Dermis microvascular lymphatic vessel endothelial cell (primary cell): ENCODE measurements at regions not wholly inside any gene's neighbourhood (a gene's known extent, or its start where the extent isn't known, plus 50 kb on each side); places are given as distances from the start of the nearest gene placed in this dataset.
"Not testable (repeated sequence)": the region's sequence is repeated elsewhere in the genome, so short reads cannot be mapped to it uniquely, and the experiment has no call there.

ENCODE experiments used
- DNase-seq, 2 donors: peaks; one replicate each; pipeline versions ENCODE4 v3.0.0 to v3.0.0-alpha.2; 2010; ENCODE audit warnings: low read depth in 2 of 2

DNA sequence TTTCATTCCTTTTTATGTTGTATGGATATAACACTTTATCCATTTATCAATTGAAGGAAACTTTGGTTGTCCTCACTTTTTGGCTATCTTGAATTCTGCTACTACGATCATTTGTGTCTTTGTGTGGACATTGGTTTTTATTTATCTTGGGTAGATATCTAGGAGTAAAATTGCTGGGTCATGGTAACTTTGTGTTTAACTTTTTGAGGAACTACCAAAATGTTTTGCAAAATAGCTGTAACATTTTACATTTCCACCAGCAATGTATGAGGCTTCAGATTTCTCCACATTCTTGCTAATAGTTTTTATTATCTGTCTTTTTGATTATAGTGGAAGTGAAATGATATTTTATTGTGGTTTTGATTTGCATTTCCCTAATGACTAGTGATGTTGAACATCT is 55.6 kb downstream of the TLNRD1 start:
- DNase-seq, result no peak

GRCh38 chr15:81060470-81060869 is 59.7 kb downstream of the TLNRD1 start:
- no peak for DNase-seq

DNA sequence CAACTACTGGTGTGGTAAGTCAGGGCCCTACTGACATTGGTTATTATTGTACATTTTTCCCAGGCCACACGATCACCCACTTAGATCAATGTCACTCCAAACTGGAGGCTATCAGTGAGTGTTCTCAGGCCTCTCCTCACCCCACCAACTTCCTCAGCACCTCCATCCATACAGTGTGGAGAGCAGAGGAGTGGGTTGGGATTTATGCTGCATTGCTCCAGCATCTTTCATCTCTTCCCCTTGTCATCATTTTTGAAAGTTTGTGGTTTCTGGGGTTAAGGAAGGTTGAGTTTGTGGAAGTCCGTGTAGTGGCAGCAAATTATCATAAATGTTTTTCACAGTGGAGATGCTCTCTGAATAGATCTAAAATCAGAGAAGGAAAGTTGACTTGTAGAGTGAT is 60.2 kb downstream of the TLNRD1 start:
- no peak for DNase-seq

GRCh38 chr15:81061490-81062253 is 60.9 kb downstream of the TLNRD1 start:
- DNase-seq, result no peak

DNA sequence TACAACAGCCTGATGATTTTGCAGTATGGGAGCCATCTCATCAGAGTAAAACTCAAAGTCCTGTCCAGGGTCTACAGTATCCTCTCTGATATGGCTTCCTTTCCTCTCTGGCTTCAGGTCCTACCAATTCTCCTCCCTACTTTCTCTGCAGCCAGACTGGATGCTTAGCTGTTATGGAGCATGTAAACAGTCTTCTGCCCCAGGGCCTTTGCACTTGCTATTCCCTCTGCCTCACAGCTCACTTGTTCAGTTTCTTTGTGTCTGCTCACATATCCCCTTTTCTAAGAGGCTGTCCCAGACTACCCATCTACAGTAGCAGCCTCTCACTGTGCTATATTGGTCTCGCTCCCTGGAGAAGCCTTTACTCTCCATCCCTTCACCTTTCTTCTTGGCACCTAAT is 62.2 kb downstream of the TLNRD1 start:
- DNase-seq, result no peak

DNA sequence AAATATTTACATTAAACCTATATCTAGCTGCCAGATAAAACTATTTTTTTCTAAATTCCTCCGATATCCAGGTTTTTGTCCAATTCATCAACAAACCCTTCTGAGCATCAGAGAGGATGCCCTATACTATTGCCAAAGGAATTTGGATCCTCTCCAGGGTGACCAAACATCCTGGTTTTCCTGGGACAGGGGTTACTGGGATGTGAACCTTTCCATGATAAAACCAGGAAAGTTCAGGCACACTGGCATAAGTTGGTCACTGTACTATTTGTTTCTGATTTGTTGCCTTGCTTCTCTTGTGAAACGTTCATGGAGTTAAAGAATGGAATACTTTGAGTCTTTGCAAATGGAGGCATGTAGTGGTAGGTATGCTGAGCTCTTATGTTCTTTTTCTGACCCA is 63.5 kb downstream of the TLNRD1 start:
- DNase-seq, result peak; percentile 8 to 10

DNA sequence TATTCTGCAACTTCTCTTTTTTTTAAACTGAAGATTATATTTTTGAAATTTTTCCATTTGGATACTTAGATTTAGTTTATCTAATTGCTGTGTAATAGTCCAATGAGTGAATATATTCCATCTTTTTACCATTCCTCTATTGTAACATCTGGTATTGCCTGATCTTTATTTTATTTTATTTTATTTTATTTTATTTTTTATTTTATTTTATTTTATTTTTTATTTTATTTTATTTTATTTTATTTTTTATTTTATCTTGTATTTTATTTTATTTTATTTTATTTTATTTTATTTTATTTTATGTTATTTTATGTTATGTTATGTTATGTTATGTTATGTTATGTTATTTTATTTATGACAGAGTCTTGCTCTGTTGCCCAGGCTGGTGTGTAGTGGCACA is 66.5 kb upstream of the CFAP161 start:
- DNase-seq, result not testable (repeated sequence)

GRCh38 chr15:81068516-81068915 is 65.6 kb upstream of the CFAP161 start:
- DNase-seq, result peak in 1 of 2 donors; percentile 75

- DNase-seq, result no peak
Observed at GRCh38 chr15:81069356-81069755, 64.7 kb upstream of the CFAP161 start.

DNA sequence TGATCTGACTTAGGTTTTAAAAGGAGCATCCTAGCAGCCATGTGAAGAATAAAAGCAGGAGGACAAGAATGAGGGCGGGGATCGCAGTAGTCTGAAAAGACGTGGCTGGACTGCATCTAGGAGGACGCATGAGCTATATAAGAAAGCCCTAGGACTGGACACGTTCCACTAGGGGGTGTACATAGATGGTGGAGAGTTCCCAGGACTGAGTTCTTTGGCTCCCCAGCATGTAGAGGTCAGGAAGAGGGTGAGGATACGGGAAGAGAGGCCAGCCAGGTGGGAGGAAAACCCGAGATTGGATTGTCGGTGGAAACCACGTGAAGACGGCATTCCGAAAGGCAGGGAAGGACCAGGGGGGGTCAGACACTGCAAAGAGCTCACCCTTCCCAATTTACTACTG is 64.2 kb upstream of the CFAP161 start:
- peak; percentile 21 to 62 for DNase-seq

DNA sequence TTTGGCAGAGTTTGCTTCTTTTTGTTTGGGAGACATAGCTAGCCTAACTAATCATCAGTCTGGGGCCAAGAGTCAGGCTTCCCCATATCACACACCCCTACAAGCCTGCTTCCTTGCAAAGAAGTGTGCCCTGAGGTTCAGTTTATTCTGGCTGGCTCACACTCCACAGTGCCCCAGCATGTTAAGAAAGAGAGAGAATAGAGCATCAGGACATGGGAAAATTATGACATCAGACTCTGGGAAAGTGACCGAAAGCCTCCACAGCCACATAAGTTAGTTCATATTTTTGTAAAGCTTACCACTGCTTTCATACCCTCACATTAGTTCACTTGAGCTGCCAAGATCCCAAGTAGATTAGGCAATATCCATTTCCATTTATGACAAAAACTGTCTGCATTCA is 63.0 kb upstream of the CFAP161 start:
- peak; percentile 10 to 82 for DNase-seq

DNA sequence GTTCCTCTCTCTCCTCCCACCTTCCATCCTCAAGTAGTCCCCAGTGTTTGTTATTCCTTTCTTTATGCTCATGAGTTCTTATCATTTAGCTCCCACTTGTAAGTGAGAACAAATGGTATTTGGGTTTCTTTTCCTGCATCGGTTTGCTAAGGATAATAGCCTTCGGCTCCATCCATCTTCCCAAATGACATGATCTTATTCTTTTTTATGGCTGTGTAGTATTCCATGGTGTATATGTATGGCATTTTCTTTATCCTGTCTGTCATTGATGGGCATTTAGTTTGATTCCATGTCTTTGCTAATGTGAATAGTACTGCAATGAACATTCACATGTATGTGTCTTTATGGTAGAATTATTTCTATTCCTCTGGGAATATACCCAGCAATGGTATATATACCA is 62.4 kb upstream of the CFAP161 start:
- no peak for DNase-seq

- no peak for DNase-seq
Observed at GRCh38 chr15:81072551-81072950, 61.5 kb upstream of the CFAP161 start.

DNA sequence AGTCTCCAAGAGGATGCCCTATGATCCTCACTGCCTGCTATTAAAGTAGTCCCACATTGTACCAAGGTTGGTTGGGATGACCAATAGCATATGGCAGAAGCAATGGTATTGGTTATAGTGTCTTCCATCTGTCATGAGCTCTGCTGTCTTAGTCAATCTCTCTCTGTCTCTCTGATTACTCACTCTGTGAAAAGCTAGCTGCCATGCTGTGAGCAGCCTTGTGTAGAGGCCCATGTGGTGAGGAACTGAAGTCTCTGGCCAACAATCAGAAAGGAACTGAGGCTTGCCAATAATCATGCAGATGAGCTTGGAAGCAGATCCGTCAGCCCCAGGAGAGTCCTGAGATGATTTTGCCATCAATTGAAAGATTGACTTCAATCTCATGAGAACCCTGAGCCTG is 60.3 kb upstream of the CFAP161 start:
- no peak for DNase-seq

DNA sequence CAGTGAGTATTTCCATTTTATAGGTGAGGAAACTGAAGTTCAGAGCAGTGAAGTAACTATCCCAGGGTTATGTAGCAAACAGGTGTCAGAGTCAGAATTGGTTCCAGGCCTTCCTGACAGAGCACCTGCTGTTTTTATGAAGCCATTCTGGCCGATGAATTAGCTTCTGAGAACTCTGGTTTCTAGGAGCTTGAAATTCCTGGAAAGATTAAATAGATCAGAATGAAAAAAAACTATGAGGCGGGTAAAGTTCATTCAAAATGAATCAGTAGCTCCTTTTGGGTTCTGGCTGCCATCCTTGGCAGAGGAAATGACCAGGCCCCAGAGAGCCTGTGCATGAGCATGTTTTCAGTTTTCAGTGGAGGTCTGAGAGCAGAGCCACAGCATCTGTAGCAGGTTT is 59.3 kb upstream of the CFAP161 start:
- no peak for DNase-seq

DNA sequence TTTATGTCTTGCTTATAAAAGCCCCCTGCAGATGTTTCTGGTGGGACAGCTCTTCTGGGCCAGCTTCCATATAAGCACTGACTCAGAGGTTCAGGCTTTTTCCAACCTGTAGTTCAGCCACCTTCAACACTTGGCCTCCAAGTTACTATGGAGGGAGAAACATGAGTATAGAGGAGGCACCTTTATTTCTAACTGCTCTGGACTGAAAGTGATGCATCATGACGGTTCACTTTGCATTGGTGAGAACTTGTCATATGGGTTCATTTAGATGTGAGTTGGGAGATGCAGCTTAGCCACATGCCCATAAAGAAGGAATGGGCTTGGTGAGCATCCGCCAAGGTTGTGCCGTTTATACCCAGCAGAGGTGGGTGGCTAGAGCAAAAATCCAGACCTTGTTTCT is 58.8 kb upstream of the CFAP161 start:
- no peak for DNase-seq

GRCh38 chr15:81080996-81081395 is 53.1 kb upstream of the CFAP161 start:
- no peak for DNase-seq

GRCh38 chr15:81083201-81083600 is 50.9 kb upstream of the CFAP161 start:
- no peak for DNase-seq
